ENCODE measurements at regions not wholly inside any gene's neighbourhood (a gene's known extent, or its start where the extent isn't known, plus 50 kb on each side); places are given as distances from the start of the nearest gene placed in this dataset.

GRCh38 chr9:21694424-21694823, 108.0 kb upstream of the MTAP start:
- TF ChIP-seq CTCF (IDR thresholded peaks at IDR 0.05) (no peak), EZH2 (IDR thresholded peaks at IDR 0.05; ENCODE audit: borderline replicate concordance, insufficient read depth, low read depth, low read length, poor library complexity, severe bottlenecking) (no peak)
